Esophagus (tissue), 2 donors: ENCODE measurements at regions not wholly inside any gene's neighbourhood (a gene's known extent, or its start where the extent isn't known, plus 50 kb on each side); places are given as distances from the start of the nearest gene placed in this dataset.

ENCODE experiments used
- H3K27ac ChIP-seq, 2 donors: one replicate each; pipeline ENCODE4 v1.5.1; 2013; ENCODE audit warnings: low read depth in 2 of 2, mild to moderate bottlenecking in 2 of 2, inconsistent platforms in 1 of 2, low read length in 1 of 2, moderate library complexity in 1 of 2
- H3K27me3 ChIP-seq, 2 donors: one replicate each; pipeline ENCODE4 v1.6.1; 2013; ENCODE audit warnings: low read length in 2 of 2, control low read depth in 1 of 2, mild to moderate bottlenecking in 1 of 2; ENCODE audit not compliant: insufficient read depth in 2 of 2, control insufficient read depth in 1 of 2
- H3K36me3 ChIP-seq, 2 donors: one replicate each; pipeline ENCODE4 v1.6.1; 2013; ENCODE audit warnings: low read length in 1 of 2; ENCODE audit not compliant: control insufficient read depth in 2 of 2, insufficient read depth in 2 of 2
- H3K4me1 ChIP-seq, 2 donors: one replicate each; pipeline ENCODE4 v1.6.1; 2013; ENCODE audit warnings: low read length in 1 of 2; ENCODE audit not compliant: control insufficient read depth in 2 of 2, insufficient read depth in 2 of 2
- H3K4me3 ChIP-seq, 2 donors: one replicate each; pipeline ENCODE4 v1.5.1; 2013; ENCODE audit warnings: low read length in 2 of 2, mild to moderate bottlenecking in 2 of 2, low read depth in 1 of 2, moderate library complexity in 1 of 2
- H3K9me3 ChIP-seq, 2 donors: one replicate each; pipeline ENCODE4 v1.6.1; 2013; ENCODE audit warnings: mild to moderate bottlenecking in 2 of 2, low read depth in 1 of 2, low read length in 1 of 2, moderate library complexity in 1 of 2; ENCODE audit not compliant: control insufficient read depth in 2 of 2, insufficient read depth in 1 of 2
- WGBS, 2 donors: extraction: QIAGEN DNeasy Blood & Tissue Kit; methylation state at CpG; one replicate each; pipeline ENCODE4 v1.1.7; 2013; 5-methylcytosine and 5-hydroxymethylcytosine counted together
- donor health status: healthy with polysubstance abuse.
- donor health status: Bipolar disorder and iron deficiency.

DNA sequence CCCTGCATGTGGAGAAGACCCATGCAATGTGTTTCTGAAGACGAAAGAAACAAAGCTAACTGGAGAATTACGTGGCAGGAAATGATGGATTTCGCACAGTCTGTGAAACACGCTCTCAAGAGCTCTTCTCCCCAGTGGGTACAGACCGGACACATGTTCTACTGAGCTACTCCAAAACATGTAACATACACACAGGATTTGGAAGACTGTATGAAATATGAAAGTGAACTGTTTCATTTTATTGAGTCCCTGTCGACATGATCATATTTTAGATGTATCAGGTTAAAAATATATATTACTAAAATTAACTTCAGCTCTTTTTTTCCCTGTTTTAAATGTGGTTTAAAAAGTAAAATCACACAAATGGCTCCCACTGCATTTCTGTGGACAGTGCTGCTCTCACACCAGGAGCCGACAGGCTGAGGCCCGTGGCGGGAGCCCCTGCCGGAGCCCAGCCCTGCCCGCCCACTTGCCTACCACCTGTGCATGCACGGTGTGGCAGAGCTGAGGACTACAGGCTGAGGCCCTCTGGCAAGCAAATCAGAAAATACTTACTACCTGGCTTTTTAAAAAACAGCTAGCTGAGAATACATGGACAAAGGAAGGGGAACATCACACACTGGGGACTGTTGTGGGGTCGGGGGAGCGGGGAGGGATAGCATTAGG, 58.9 kb upstream of the NXT1 start:
- Histone ChIP-seq H3K27me3 (no peaks in the 10 kb centered on the region), H3K4me3 (no peak overlapping the region), H3K9me3 (no peaks in the 10 kb centered on the region), H3K4me1 (no peaks in the 10 kb centered on the region), H3K27ac (no peak overlapping the region), H3K36me3 (no peaks in the 10 kb centered on the region)
- WGBS, 2 donors, result 86 to 89% methylated on average over 14 of the region's 14 CpGs

DNA sequence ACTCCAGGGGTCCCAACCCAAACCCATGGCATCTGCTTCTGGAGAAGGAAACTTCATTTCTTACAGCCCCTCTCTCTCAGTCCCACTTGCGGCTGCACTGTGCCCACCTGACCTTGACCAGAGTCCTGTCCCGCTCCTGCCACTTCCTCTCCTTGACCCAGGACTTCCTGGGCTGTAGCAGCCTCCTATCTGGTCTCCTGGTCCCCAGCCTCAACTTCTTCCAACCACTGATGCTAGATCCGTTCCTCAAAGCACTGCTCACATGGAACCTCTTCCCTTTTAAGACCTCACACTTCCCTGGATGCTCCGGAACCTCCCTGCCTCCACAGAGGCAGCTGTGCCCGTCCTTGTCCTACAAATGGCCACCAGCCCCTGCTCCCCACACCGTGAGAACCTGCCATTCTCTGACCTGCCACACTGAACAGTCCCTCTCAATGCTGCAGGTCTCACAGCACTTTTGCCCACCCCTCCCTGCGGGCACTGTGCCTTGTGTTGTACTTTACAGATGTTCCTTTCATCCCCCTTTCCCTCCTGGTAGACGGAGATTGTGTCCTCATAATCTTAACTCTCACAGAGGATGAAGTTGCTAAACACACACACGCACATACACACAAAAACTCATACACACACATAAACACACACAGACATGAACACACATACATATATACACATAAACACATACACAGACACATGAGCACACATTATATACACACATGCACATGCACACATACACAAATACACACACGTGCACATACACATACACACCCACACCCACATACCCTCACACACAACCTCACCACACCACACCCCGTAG, 59.6 kb upstream of the NXT1 start:
- Histone ChIP-seq H3K27ac (no peak overlapping the region), H3K36me3 (no peaks in the 10 kb centered on the region), H3K9me3 (no peaks in the 10 kb centered on the region), H3K4me1 (no peaks in the 10 kb centered on the region), H3K27me3 (no peaks in the 10 kb centered on the region), H3K4me3 (no peak overlapping the region)
- 77 to 82% methylated on average over 11 of the region's 11 CpGs for WGBS, 2 donors

DNA sequence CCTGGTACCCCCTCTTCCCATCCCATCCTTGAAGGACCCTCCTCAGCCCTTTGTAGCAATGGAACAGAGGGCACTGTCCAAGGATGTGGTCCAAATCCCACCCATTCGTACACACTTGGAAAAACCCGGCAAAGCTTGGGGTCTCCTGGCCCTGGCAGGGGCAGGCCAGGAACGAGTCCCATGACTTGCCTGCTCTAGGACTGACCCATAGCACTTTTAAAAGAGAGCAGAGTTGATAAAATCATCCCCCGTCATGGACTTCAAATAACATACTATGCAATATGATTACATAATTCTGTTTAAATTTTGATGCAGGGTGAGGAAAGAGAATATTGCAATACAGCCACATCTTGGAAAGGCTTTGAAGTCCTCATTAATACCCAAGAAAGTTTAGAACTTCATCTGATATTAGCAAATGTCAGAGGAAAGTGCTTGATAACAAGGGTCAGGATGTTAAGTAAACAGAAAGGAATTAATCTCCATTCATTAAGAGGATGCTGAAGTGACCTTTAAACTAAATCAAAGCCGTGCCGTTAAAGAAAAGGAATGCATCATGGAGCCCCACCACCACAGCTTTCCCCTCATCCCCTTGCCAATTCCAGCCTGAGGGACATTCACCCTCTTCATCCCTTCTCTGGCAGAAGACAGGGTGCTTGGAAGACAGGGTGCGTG, 60.7 kb upstream of the NXT1 start:
- Histone ChIP-seq H3K4me1 (no peaks in the 10 kb centered on the region), H3K27ac (no peak overlapping the region), H3K4me3 (no peak overlapping the region), H3K27me3 (no peaks in the 10 kb centered on the region), H3K36me3 (no peaks in the 10 kb centered on the region), H3K9me3 (no peaks in the 10 kb centered on the region)
- WGBS, 2 donors, result 54 to 62% methylated on average over 7 of the region's 7 CpGs

DNA sequence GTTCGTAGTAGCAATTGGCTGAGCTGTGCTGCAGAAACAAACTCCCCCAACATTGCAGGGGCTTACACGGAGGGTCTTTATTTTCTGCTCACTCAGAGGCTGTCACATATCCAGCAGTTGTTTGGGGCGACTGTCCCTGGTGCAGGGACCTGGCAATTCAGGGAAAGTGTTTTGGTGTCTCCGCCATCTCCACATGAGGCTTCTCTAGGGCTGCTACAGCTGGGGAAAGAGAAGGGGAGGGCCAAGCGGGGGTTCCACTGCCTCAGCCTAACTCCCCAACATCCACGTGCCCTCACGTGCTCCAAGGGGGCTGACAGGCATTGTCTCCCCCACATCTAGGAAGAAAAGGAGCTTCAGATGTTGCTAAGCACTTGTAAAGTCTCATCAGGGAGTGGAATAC, 61.3 kb upstream of the NXT1 start:
- H3K27ac ChIP-seq, result no peak overlapping the region
- H3K36me3 ChIP-seq, result no peaks in the 10 kb centered on the region
- H3K27me3 ChIP-seq, result no peaks in the 10 kb centered on the region
- no peaks in the 10 kb centered on the region for H3K4me1 ChIP-seq
- H3K9me3 ChIP-seq, result no peaks in the 10 kb centered on the region
- H3K4me3 ChIP-seq, result no peak overlapping the region
- WGBS, 2 donors, result 70 to 74% methylated on average over 7 of the region's 7 CpGs

DNA sequence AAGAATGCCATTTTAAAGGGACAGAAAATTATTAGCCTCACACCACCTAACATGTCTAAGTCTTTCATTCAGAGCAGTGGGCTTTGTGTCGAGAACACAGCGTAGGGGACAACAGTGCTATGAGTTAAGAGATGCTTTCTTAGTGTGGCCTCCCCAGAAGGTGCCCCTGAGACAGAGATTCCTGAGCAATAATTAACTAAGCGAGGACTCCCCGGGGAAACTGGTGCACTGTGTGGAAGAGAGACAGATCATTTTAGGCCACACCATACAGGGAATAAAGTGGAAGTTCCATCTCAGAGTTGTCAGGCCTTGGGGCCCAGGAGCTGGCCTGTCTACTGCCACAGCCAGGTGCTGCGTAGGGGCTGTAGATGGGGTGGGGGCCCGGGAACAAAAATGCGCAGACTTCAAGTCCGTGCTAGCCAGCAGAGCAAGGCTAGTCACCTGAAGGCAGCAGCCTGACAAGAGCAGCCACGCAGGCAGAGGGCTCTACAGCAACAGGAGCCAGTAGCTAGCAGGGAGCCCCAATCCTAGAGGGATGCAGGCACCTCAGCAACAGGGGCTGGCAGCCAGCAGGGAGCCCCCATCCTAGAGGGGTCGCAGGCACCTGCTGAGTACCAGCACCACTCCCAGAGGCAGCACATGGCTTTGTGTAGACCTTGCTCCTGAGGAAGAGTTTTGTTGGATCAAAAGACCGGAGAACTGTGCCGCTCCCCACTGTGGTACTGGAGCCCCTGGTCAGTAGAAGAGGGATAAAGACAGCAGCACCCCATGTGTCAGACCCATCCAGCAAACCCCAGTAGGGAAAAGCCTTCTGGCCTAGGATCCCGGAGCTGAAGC, 63.0 kb upstream of the NXT1 start:
- Histone ChIP-seq H3K4me1 (no peaks in the 10 kb centered on the region), H3K27me3 (no peaks in the 10 kb centered on the region), H3K9me3 (no peaks in the 10 kb centered on the region), H3K27ac (no peak overlapping the region), H3K36me3 (no peaks in the 10 kb centered on the region), H3K4me3 (no peak overlapping the region)
- WGBS, 2 donors, result 71 to 83% methylated on average over 13 of the region's 13 CpGs

DNA sequence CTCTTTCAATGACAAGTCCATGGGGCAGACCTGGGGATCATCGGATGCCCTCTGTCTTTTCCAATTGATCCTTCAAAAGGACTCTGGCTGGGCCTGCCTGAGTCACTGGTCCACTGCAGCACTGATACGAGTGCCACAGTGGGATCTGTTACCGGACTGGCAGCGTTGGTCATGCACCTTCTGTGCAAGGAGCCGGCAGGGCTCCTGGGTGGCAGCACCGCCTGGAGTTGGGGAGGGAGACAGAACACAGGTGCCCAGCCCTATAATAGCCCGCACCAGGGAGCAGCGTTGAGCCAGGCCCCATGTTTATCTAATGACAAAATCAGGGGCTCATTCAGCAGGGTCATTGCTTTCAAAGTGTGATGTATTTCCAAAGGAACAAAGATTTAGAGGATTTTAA, 64.2 kb upstream of the NXT1 start:
- H3K36me3 ChIP-seq, result no peaks in the 10 kb centered on the region
- no peaks in the 10 kb centered on the region for H3K9me3 ChIP-seq
- no peaks in the 10 kb centered on the region for H3K4me1 ChIP-seq
- no peak overlapping the region for H3K4me3 ChIP-seq
- no peaks in the 10 kb centered on the region for H3K27me3 ChIP-seq
- H3K27ac ChIP-seq, result no peak overlapping the region
- 89 to 90% methylated on average over 8 of the region's 8 CpGs for WGBS, 2 donors

DNA sequence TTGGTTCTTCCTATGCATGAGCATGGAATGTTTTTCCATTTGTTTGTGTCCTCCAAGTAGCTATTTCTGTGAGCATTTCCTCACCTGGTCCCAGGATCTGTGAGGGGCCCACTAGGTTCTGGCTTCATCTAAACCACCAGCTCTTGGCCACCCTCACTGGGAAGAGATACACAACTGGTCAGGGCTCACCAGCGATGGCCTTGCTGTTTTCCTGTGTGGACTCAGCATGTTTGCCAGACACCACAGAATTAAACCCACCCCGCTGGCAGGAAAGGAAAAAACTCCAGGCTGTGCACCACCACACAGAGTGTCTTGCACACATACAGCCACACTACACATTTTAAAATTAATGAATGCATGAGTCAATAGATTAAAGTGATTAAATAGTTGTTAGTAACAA, 65.1 kb upstream of the NXT1 start:
- Histone ChIP-seq H3K4me1 (no peaks in the 10 kb centered on the region), H3K27ac (no peak overlapping the region), H3K36me3 (no peaks in the 10 kb centered on the region), H3K4me3 (no peak overlapping the region), H3K9me3 (no peaks in the 10 kb centered on the region), H3K27me3 (no peaks in the 10 kb centered on the region)
- WGBS, 2 donors, result 81 to 91% methylated on average over 2 of the region's 2 CpGs

DNA sequence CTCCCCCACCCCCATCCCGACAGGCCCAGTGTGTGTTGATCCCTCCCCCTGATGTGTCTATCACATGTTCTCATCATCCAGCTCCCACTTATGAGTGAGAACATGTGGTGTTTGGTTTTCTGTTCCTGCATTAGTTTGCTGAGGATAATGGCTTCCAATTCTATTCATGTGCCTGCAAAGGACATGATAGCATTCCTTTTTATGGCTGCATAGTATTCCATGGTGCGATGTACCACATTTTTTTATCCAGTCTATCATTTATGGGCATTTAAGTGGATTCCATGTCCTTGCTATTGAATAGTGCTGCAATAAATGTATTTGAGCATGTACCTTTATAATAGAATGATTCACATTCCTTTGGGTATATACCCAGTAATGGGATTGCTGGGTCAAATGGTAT, 66.6 kb upstream of the NXT1 start:
- 93% methylated on average over 2 of the region's 2 CpGs for WGBS, 2 donors

DNA sequence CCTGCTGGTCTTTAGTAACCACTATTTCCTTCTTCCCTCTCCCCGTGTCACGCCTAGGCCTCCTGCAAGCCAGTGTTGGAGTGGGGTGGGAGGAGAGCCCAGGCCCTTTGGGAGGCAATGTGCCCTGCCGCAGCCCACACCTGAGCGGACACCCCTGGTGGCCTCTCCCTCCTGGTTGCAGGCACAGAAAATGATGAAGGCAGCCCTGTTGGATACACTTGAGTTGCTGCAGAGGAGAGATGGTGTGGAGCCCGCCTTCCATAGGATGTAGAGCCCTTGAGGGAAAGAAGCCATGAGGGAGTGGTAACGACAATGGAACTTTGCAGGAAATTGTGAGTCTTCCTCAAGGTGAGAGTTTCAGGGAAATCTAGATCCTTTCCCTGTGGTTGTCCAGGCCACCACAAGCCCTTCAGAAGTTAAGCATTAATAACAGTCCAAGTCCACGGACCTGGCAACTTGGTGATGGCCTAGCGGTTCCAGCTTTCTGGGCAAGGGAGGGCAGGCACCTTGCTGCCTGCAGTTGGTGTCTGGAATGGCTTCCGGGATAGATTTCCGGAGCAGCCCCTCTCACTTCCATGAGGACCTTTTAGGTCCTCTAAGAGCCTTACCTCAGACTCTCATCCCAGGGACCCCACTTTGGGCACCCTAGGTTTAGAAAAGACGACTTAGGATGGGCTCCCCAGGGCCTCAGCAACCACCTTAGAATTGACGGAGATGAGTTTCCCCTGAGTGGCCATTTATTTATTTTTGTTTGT, 67.3 kb upstream of the NXT1 start:
- Histone ChIP-seq H3K27me3 (no peaks in the 10 kb centered on the region), H3K36me3 (no peaks in the 10 kb centered on the region), H3K4me1 (peaks cover 0 to 2% of the 10 kb centered on the region in 2 donors), H3K27ac (no peak overlapping the region), H3K4me3 (no peak overlapping the region), H3K9me3 (no peaks in the 10 kb centered on the region)
- WGBS, 2 donors, result 82 to 88% methylated on average over 12 of the region's 12 CpGs

More for the DNA sequence above, 66.6 kb upstream of the NXT1 start:
- no peaks in the 10 kb centered on the region for H3K36me3 ChIP-seq
- H3K4me1 ChIP-seq, result peaks cover 0 to 2% of the 10 kb centered on the region in 2 donors
- H3K4me3 ChIP-seq, result no peak overlapping the region
- no peaks in the 10 kb centered on the region for H3K27me3 ChIP-seq
- H3K27ac ChIP-seq, result no peak overlapping the region
- H3K9me3 ChIP-seq, result no peaks in the 10 kb centered on the region
